Omental fat pad (tissue), 3 donors: ENCODE measurements at regions not wholly inside any gene's neighbourhood (a gene's known extent, or its start where the extent isn't known, plus 50 kb on each side); places are given as distances from the start of the nearest gene placed in this dataset.

Experiments used
- ATAC-seq: fragments of 150-250 bp; one replicate; pipeline ENCODE4 v1.9.1; 2016; ENCODE audit warnings: mild to moderate bottlenecking, moderate library complexity; ENCODE audit not compliant: low FRiP score
- DNase-seq: peaks from one replicate; pipeline ENCODE4 v3.0.0-alpha.2; 2019; ENCODE audit warnings: low spot score
- CTCF ChIP-seq, 3 donors: fragments of 450-650 bp; IDR thresholded peaks; one replicate each; pipeline ENCODE4 v1.5.1; 2016 to 2017; ENCODE audit warnings: antibody characterized with exemption in 3 of 3, mild to moderate bottlenecking in 3 of 3, moderate library complexity in 2 of 3

- DNase-seq = no peak
- no peak for TF ChIP-seq CTCF (IDR thresholded peaks at IDR 0.05)
- ATAC-seq = no peak
These were observed 218.7 kb upstream of the SGO1 start for GRCh38 chr3:20404741-20405100.

DNA sequence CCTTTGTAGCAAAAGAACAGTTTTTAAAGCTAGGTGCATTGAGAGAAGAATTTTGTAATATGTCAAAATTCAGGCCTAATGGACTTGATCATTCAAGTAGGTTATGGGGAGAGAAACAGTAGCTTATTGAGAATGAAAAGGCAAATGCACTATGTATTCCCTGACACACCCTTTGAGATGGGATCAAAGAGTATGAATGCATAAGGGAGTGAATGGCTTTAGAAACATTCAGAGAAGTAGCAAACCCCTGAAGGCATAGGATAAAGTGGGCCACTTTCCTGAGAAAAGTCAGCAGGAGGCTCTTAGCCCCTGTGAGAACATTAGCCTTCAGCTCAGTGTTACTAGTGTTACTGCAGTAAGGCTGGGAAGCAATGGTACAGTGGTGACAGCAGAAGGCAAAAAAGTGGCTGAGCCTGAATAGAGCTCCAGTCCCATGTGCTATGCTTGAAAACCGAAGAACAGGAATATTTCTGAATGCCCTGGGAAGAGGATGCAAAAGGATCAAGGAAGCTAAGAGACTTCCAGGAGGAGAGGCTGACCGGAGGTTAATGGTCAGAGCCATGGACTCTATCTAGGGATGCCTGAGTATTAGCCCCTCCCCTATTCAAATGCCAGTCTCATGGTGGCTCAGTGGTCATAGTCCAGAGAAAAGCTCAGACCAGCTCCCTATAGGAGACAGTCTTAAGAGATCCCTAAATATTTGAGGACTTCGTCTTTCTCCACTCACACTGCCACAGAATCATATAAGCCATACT lies 218.2 kb upstream of the SGO1 start:
- ATAC-seq (no peak), DNase-seq (no peak)
- no peak for TF ChIP-seq CTCF (IDR thresholded peaks at IDR 0.05)

DNA sequence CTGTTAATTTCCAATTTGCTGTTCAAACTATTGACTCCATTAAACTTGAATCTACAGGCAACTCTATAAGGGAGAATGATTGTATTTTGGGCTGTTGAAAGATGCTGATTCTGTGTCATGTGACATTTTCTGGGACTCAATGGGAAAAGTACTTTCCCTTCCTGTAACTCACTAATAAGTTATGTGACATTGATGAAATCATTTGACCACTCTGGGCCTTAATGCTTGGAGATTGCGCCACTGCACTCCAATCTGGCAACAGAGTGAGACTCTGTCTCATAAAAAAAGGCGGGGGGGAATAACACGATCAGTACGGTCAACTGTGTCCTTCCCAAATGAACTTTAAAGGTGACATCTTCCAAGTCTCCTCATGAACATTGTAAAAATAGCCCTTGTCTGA lies 215.2 kb upstream of the SGO1 start:
- ATAC-seq = no peak
- DNase-seq = no peak
- no peak for TF ChIP-seq CTCF (IDR thresholded peaks at IDR 0.05)

DNA sequence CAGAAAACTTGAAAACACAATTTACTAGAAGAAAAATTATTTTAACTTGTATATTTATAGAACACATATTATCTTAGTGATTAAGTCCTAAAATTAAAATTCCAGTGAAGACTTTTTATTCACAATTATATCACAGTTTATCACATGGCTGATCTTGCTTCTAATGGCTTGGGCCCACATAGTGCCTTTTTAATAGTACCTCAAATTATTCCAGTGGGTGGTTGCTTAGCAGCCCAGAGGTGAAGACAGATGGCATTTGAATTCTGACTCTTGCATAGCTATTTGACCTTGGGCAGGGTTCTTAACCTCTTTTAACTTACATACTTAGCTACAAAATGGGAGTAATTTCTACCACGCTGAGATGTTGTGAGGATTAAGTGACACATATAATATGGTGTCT lies 214.7 kb upstream of the SGO1 start:
- TF ChIP-seq CTCF (IDR thresholded peaks at IDR 0.05) = no peak
- DNase-seq = no peak
- ATAC-seq = no peak

DNA sequence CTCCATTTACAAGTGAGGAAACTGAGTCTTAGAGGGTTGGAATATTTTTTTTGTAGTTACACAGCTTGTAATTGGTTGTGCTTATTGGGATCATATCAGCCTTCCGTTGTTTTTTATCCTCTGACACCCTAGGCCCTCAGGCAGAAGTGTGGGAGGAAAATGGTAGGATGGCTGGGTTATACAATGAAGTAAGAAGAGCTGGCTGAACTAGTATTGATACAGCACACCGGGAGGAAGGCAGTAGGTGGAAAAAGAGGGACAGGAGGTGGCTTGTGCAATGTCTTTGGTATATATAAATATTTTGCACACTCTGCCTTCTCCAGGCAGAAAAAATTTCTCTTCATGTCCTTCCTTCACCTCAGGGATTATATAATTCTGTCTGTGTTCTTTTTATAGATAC lies 214.3 kb upstream of the SGO1 start:
- no peak for TF ChIP-seq CTCF (IDR thresholded peaks at IDR 0.05)
- ATAC-seq = no peak
- no peak for DNase-seq

DNA sequence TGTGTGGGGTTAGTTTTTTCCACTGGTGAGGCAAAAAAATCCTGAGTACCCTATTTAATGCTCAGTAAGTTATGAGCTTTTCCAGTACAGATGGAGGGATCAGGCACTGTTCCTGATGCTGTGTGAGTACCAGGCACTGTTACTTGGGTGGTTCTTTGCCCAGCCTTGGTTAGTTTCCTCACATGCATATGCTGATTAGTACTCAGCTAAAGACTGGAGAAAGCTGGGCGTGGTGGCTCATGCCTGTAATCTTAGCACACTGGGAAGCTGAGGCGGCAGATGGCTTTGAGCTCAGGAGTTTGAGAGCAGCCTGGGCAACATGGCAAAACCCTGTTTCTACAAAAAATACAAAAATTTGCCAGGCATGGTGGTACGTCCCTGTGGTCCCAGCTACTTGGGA lies 210.3 kb upstream of the SGO1 start:
- DNase-seq (no peak), ATAC-seq (no peak)
- no peak for TF ChIP-seq CTCF (IDR thresholded peaks at IDR 0.05)

DNA sequence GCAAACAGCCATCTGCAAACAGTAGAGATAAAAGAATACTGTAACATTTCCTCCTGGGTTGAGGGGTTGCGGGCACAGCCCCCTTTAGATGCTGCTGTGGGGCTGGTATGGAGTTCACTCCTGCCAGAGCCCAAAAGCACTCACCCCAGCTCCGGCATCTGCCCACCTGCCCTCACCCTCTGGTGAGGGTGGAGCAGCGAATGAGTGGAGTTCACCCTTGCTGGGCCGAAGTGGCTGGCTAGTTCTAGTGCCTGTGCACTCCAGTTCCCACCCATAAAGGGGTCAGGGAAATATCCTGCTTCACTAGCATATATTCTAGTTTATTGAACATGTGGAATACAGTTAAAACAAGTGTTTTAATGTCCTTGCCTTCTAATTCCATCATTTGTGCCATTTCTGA lies 209.7 kb upstream of the SGO1 start:
- DNase-seq (no peak), ATAC-seq (no peak)
- no peak for TF ChIP-seq CTCF (IDR thresholded peaks at IDR 0.05)
